Activated T-cell treated with anti-CD3 and anti-CD28 coated beads, Interleukin-2, amount 50 U/mL, for 4 hours (primary cell): ENCODE measurements at regions not wholly inside any gene's neighbourhood (a gene's known extent, or its start where the extent isn't known, plus 50 kb on each side); places are given as distances from the start of the nearest gene placed in this dataset.

Experiments
- ATAC-seq, 2 donors: fragments of 200-7000 bp; cut with Tn5 transposase; one replicate each; pipeline ENCODE4 v1.10.0; 2021
- DNase-seq: peaks from one replicate; pipeline ENCODE4 v3.0.0-alpha.2; 2020
- H3K27me3 Mint-ChIP-seq: one replicate; pipeline ENCODE4 v1.8.0; 2021; ENCODE audit warnings: low read depth, mixed read lengths
- H3K36me3 Mint-ChIP-seq: one replicate; pipeline ENCODE4 v1.8.0; 2022; ENCODE audit warnings: mixed read lengths; ENCODE audit not compliant: insufficient read depth
- H3K4me1 Mint-ChIP-seq: one replicate; pipeline ENCODE4 v1.8.0; 2021; ENCODE audit warnings: low read depth, mixed read lengths
- H3K4me3 Mint-ChIP-seq: one replicate; pipeline ENCODE4 v1.8.0; 2021; ENCODE audit warnings: mild to moderate bottlenecking, moderate library complexity, mixed read lengths
- H3K9me3 Mint-ChIP-seq: one replicate; pipeline ENCODE4 v1.8.0; 2021; ENCODE audit warnings: mixed read lengths

- peak overlapping the region; percentile 79 for H3K4me3 Mint-ChIP-seq
Observed at GRCh38 chr9:84140535-84141101, 160.0 kb downstream of the RMI1 start.

GRCh38 chr9:84141741-84142370 lies 161.3 kb downstream of the RMI1 start:
- no peaks in the 10 kb centered on the region for H3K36me3 Mint-ChIP-seq
- H3K4me1 Mint-ChIP-seq, result peaks cover 9% of the 10 kb centered on the region
- H3K9me3 Mint-ChIP-seq, result no peaks in the 10 kb centered on the region
- ATAC-seq, result no peak
- DNase-seq, result no peak
- no peak overlapping the region for H3K4me3 Mint-ChIP-seq
- H3K27me3 Mint-ChIP-seq, result peaks cover 51% of the 10 kb centered on the region

More at GRCh38 chr9:84140535-84141101, 160.0 kb downstream of the RMI1 start:
- Mint-ChIP-seq H3K36me3 (no peaks in the 10 kb centered on the region), H3K9me3 (no peaks in the 10 kb centered on the region), H3K4me1 (peaks cover 9% of the 10 kb centered on the region), H3K27me3 (peaks cover 57% of the 10 kb centered on the region)
- DNase-seq (no peak), ATAC-seq (peak; percentile 54 to 67)

GRCh38 chr9:84145031-84145430 lies 164.4 kb downstream of the RMI1 start:
- DNase-seq (no peak), ATAC-seq (no peak)
- Mint-ChIP-seq H3K9me3 (no peaks in the 10 kb centered on the region), H3K4me1 (peaks cover 7% of the 10 kb centered on the region), H3K36me3 (no peaks in the 10 kb centered on the region), H3K27me3 (peaks cover 37% of the 10 kb centered on the region), H3K4me3 (no peak overlapping the region)

- peaks cover 2% of the 10 kb centered on the region for H3K4me1 Mint-ChIP-seq
- DNase-seq (no peak), ATAC-seq (no peak)
- H3K27me3 Mint-ChIP-seq, result peaks cover 31% of the 10 kb centered on the region
- no peaks in the 10 kb centered on the region for H3K9me3 Mint-ChIP-seq
- no peaks in the 10 kb centered on the region for H3K36me3 Mint-ChIP-seq
- no peak overlapping the region for H3K4me3 Mint-ChIP-seq
Observed at GRCh38 chr9:84145780-84146179, 165.2 kb downstream of the RMI1 start.

GRCh38 chr9:84146893-84147710 lies 166.5 kb downstream of the RMI1 start:
- H3K4me1 Mint-ChIP-seq, result no peaks in the 10 kb centered on the region
- H3K27me3 Mint-ChIP-seq, result peaks cover 19% of the 10 kb centered on the region
- DNase-seq, result no peak
- no peaks in the 10 kb centered on the region for H3K9me3 Mint-ChIP-seq
- ATAC-seq, result no peak
- no peak overlapping the region for H3K4me3 Mint-ChIP-seq
- H3K36me3 Mint-ChIP-seq, result no peaks in the 10 kb centered on the region

GRCh38 chr9:84151236-84151635 lies 170.6 kb downstream of the RMI1 start:
- Mint-ChIP-seq H3K9me3 (no peaks in the 10 kb centered on the region), H3K4me3 (no peak overlapping the region), H3K4me1 (no peaks in the 10 kb centered on the region), H3K27me3 (peaks cover 2% of the 10 kb centered on the region), H3K36me3 (no peaks in the 10 kb centered on the region)
- DNase-seq (no peak), ATAC-seq (no peak)

GRCh38 chr9:84151640-84152039 lies 171.0 kb downstream of the RMI1 start:
- DNase-seq, result no peak
- H3K36me3 Mint-ChIP-seq, result no peaks in the 10 kb centered on the region
- no peak for ATAC-seq
- no peaks in the 10 kb centered on the region for H3K4me1 Mint-ChIP-seq
- no peaks in the 10 kb centered on the region for H3K9me3 Mint-ChIP-seq
- H3K27me3 Mint-ChIP-seq, result peaks cover 2% of the 10 kb centered on the region
- no peak overlapping the region for H3K4me3 Mint-ChIP-seq

GRCh38 chr9:84152204-84152603 lies 171.6 kb downstream of the RMI1 start:
- H3K9me3 Mint-ChIP-seq, result no peaks in the 10 kb centered on the region
- no peaks in the 10 kb centered on the region for H3K4me1 Mint-ChIP-seq
- H3K4me3 Mint-ChIP-seq, result no peak overlapping the region

GRCh38 chr9:84153885-84154284 lies 173.3 kb downstream of the RMI1 start:
- H3K9me3 Mint-ChIP-seq, result no peaks in the 10 kb centered on the region
- no peaks in the 10 kb centered on the region for H3K36me3 Mint-ChIP-seq
- no peaks in the 10 kb centered on the region for H3K4me1 Mint-ChIP-seq
- ATAC-seq (no peak), DNase-seq (no peak)
- no peak overlapping the region for H3K4me3 Mint-ChIP-seq
- peaks cover 4% of the 10 kb centered on the region for H3K27me3 Mint-ChIP-seq

More at GRCh38 chr9:84152204-84152603, 171.6 kb downstream of the RMI1 start:
- Mint-ChIP-seq H3K36me3 (no peaks in the 10 kb centered on the region), H3K27me3 (peaks cover 2% of the 10 kb centered on the region)
- no peak for DNase-seq
- ATAC-seq, result no peak

- Mint-ChIP-seq H3K9me3 (no peaks in the 10 kb centered on the region), H3K36me3 (no peaks in the 10 kb centered on the region), H3K4me3 (no peak overlapping the region), H3K27me3 (peaks cover 4% of the 10 kb centered on the region), H3K4me1 (no peaks in the 10 kb centered on the region)
- DNase-seq (no peak), ATAC-seq (no peak)
Observed at GRCh38 chr9:84154320-84154719, 173.7 kb downstream of the RMI1 start.

GRCh38 chr9:84163052-84163650 lies 177.4 kb downstream of the SLC28A3 start:
- H3K9me3 Mint-ChIP-seq, result no peaks in the 10 kb centered on the region
- no peak overlapping the region for H3K4me3 Mint-ChIP-seq
- no peaks in the 10 kb centered on the region for H3K4me1 Mint-ChIP-seq
- ATAC-seq (no peak), DNase-seq (no peak)
- H3K36me3 Mint-ChIP-seq, result no peaks in the 10 kb centered on the region
- peaks cover 16% of the 10 kb centered on the region for H3K27me3 Mint-ChIP-seq

- Mint-ChIP-seq H3K4me3 (no peak overlapping the region), H3K36me3 (no peaks in the 10 kb centered on the region), H3K4me1 (no peaks in the 10 kb centered on the region), H3K27me3 (peaks cover 5% of the 10 kb centered on the region), H3K9me3 (no peaks in the 10 kb centered on the region)
- DNase-seq (no peak), ATAC-seq (no peak)
Observed at GRCh38 chr9:84166891-84167290, 173.7 kb downstream of the SLC28A3 start.

- H3K4me1 Mint-ChIP-seq, result no peaks in the 10 kb centered on the region
- H3K36me3 Mint-ChIP-seq, result no peaks in the 10 kb centered on the region
- no peaks in the 10 kb centered on the region for H3K9me3 Mint-ChIP-seq
- H3K27me3 Mint-ChIP-seq, result no peaks in the 10 kb centered on the region
- ATAC-seq (no peak), DNase-seq (no peak)
- no peak overlapping the region for H3K4me3 Mint-ChIP-seq
Observed at GRCh38 chr9:84169240-84169639, 171.3 kb downstream of the SLC28A3 start.

GRCh38 chr9:84170521-84171141 lies 169.9 kb downstream of the SLC28A3 start:
- Mint-ChIP-seq H3K27me3 (no peaks in the 10 kb centered on the region), H3K9me3 (no peaks in the 10 kb centered on the region), H3K4me1 (no peaks in the 10 kb centered on the region), H3K36me3 (no peaks in the 10 kb centered on the region), H3K4me3 (no peak overlapping the region)
- DNase-seq (no peak), ATAC-seq (no peak)
